NCI-H226 (cell line): ENCODE measurements at regions not wholly inside any gene's neighbourhood (a gene's known extent, or its start where the extent isn't known, plus 50 kb on each side); places are given as distances from the start of the nearest gene placed in this dataset.
"Not testable (repeated sequence)": the region's sequence is repeated elsewhere in the genome, so short reads cannot be mapped to it uniquely, and the experiment has no call there.

Experiments
- DNase-seq: peaks from one replicate; pipeline ENCODE4 v3.0.0-alpha.2; 2015

- DNase-seq, result no peak
These were observed 153.7 kb upstream of the ADCY2 start for GRCh38 chr5:7242118-7242710.

GRCh38 chr5:7244208-7244607, 151.7 kb upstream of the ADCY2 start:
- DNase-seq, result no peak

GRCh38 chr5:7245121-7245651, 150.8 kb upstream of the ADCY2 start:
- DNase-seq, result no peak

GRCh38 chr5:7246287-7246686, 149.7 kb upstream of the ADCY2 start:
- DNase-seq, result no peak

- no peak for DNase-seq
These were observed 145.9 kb upstream of the ADCY2 start for GRCh38 chr5:7250004-7250403.

- no peak for DNase-seq
These were observed 145.3 kb upstream of the ADCY2 start for GRCh38 chr5:7250611-7251010.

GRCh38 chr5:7251132-7251531, 144.8 kb upstream of the ADCY2 start:
- DNase-seq, result no peak

- DNase-seq, result no peak
These were observed 134.9 kb upstream of the ADCY2 start for GRCh38 chr5:7261049-7261448.

- no peak for DNase-seq
These were observed 134.0 kb upstream of the ADCY2 start for GRCh38 chr5:7261900-7262299.

GRCh38 chr5:7263398-7264015, 132.4 kb upstream of the ADCY2 start:
- not testable (repeated sequence) for DNase-seq

- not testable (repeated sequence) for DNase-seq
These were observed 130.2 kb upstream of the ADCY2 start for GRCh38 chr5:7265776-7266175.

GRCh38 chr5:7268722-7269121, 127.2 kb upstream of the ADCY2 start:
- DNase-seq, result not testable (repeated sequence)

GRCh38 chr5:7269591-7270274, 126.2 kb upstream of the ADCY2 start:
- no peak for DNase-seq

- DNase-seq, result no peak
These were observed 124.4 kb upstream of the ADCY2 start for GRCh38 chr5:7271435-7272084.

- no peak for DNase-seq
These were observed 123.5 kb upstream of the ADCY2 start for GRCh38 chr5:7272408-7272965.

- DNase-seq, result no peak
These were observed 121.7 kb upstream of the ADCY2 start for GRCh38 chr5:7274203-7274602.

GRCh38 chr5:7289634-7290033, 106.3 kb upstream of the ADCY2 start:
- not testable (repeated sequence) for DNase-seq

GRCh38 chr5:7297821-7298220, 98.1 kb upstream of the ADCY2 start:
- not testable (repeated sequence) for DNase-seq

GRCh38 chr5:7299731-7300130, 96.2 kb upstream of the ADCY2 start:
- not testable (repeated sequence) for DNase-seq

GRCh38 chr5:7305000-7305674, 90.8 kb upstream of the ADCY2 start:
- DNase-seq, result not testable (repeated sequence)

GRCh38 chr5:7306556-7306955, 89.4 kb upstream of the ADCY2 start:
- not testable (repeated sequence) for DNase-seq

GRCh38 chr5:7307709-7308108, 88.2 kb upstream of the ADCY2 start:
- not testable (repeated sequence) for DNase-seq

- DNase-seq, result not testable (repeated sequence)
These were observed 86.2 kb upstream of the ADCY2 start for GRCh38 chr5:7309715-7310114.
